Loucy (cell line): ENCODE measurements at regions not wholly inside any gene's neighbourhood (a gene's known extent, or its start where the extent isn't known, plus 50 kb on each side); places are given as distances from the start of the nearest gene placed in this dataset.

Experiments
- EZH2phosphoT487 ChIP-seq: fragments of 200-600 bp; IDR thresholded peaks from 2 replicates; pipeline ENCODE4 v1.6.1; 2018; ENCODE audit warnings: antibody characterized with exemption, mild to moderate bottlenecking, moderate library complexity, borderline replicate concordance
- TF ChIP-seq, protein P1 (sequence below): fragments of 200-600 bp; sonication (generic); conservative IDR thresholded peaks from 2 replicates; pipeline ENCODE4 v1.5.1; 2014; ENCODE audit warnings: mild to moderate bottlenecking, antibody characterized with exemption, low read length

DNA sequence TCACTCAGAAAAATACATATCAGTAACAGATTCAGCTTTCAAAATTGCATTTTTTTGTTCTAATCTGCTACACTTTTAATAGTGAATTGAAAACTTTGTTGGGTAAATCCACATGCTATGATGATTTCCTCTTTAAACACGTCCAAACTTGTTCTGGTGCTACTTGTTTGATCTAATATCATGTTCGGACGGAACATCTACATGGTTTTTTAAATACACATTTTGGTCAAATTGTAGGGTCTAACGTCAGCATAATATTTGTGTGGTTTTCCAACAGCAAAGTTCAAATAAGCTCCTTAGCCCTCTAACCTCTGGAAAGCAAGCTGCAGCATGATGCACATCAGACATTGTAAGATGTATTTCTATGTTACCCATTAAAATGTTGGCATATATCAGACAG lies 98.5 kb upstream of the OSTN start:
- TF ChIP-seq, protein P1, sequence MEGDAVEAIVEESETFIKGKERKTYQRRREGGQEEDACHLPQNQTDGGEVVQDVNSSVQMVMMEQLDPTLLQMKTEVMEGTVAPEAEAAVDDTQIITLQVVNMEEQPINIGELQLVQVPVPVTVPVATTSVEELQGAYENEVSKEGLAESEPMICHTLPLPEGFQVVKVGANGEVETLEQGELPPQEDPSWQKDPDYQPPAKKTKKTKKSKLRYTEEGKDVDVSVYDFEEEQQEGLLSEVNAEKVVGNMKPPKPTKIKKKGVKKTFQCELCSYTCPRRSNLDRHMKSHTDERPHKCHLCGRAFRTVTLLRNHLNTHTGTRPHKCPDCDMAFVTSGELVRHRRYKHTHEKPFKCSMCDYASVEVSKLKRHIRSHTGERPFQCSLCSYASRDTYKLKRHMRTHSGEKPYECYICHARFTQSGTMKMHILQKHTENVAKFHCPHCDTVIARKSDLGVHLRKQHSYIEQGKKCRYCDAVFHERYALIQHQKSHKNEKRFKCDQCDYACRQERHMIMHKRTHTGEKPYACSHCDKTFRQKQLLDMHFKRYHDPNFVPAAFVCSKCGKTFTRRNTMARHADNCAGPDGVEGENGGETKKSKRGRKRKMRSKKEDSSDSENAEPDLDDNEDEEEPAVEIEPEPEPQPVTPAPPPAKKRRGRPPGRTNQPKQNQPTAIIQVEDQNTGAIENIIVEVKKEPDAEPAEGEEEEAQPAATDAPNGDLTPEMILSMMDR, result no peak
- no peak for TF ChIP-seq EZH2phosphoT487
